Activated CD4-positive, alpha-beta T cell treated with anti-CD3 and anti-CD28 coated beads for 24 hours (primary cell): ENCODE measurements at regions not wholly inside any gene's neighbourhood (a gene's known extent, or its start where the extent isn't known, plus 50 kb on each side); places are given as distances from the start of the nearest gene placed in this dataset.
"Not testable (repeated sequence)": the region's sequence is repeated elsewhere in the genome, so short reads cannot be mapped to it uniquely, and the experiment has no call there.

Source experiments
- DNase-seq, 2 donors: peaks; one replicate each; pipeline ENCODE4 v3.0.0-alpha.2; 2020; ENCODE audit warnings: low read depth in 2 of 2

DNA sequence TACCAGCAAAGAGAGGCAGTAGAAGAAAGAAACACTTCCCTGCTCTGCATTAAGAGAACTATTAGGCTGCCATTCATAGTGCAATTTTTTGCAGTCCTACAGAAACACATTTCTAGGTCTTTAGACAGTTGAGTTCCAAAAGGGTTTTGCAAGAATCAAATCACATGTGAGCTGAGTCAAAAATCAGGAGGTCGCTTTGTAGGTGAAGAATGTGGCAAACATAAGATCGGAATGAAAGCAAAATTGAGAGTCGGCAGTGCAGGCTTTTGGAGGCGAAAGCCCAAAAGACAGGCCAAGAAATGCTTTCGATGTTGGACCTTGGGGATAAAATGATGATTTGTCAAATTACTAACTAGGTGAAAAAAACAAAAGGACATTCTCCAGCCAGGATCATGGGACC is 213.5 kb upstream of the NRIP1 start:
- DNase-seq, result no peak

DNA sequence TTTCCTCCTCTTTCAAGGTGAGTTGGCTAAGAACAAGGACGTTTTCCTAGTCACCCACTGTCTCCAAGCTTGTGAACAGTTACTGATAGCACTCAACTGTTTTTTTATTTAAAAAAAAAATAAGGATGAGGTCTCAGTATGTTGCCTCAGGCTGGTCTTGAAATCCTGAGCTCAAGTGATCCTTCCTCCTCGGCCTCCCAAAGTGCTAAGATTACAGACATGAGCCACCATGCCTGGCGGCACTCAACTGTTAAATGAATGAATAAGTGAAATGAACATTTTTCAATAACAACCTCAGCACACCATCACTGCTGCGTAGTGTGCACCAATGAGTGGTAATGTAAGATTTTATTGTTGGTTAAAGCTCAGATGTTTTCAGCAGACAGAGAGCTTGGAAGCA is 214.1 kb upstream of the NRIP1 start:
- no peak for DNase-seq

DNA sequence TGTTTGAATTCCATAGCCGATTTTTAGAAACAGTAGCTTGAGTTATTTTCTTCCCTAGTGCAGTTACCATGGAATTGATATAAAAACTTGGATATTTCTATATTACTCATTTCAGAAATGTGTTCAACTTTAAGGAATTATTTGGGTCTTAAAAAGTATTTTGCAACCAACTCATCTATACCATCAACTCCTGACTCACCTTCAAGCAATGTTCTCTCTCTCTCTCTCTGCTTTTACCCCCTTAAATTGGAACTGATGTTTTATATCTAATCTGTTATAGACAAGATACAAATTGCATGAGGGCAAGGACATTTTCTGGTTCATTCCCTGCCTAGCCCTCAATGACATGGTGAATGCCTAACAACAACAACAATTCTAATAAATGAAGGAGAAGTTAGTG is 214.7 kb upstream of the NRIP1 start:
- no peak for DNase-seq

DNA sequence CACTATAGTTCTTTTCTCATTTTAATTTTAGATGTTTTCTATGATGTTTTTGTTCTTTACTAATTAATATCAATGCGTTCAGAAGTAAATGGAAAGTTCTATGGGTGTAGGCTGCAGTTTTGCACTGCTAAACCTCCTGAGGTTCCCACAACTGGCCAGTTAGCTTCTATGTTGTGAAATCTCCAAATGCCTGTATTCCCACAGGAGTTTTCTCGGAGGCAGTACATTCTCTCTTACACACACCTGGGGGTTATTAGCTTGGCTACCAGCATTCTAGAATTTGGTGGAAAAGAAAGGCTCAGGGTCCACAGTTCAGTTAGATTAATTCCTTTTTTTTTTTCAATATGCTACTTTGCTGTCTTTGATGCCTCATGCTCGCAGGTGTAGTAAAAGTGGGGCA is 216.9 kb upstream of the NRIP1 start:
- no peak for DNase-seq

DNA sequence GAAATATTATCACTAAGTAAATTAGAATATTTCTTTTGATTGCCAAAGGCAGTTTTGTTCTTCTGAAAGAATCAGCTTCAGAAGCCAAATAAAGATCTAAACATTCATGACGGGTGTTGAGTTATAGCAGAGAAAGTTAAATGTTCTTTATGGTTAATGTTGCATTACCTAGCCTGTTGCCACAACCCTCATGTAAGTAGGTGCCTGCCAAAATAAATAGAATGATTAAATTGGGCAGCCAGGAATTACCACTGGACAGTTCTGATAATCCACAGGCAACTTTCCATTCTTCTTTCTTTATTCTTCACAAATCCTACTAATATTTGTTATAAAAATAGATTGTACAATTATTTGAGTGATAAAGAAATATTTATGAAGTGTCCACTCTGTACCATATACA is 217.9 kb upstream of the NRIP1 start:
- no peak for DNase-seq

DNA sequence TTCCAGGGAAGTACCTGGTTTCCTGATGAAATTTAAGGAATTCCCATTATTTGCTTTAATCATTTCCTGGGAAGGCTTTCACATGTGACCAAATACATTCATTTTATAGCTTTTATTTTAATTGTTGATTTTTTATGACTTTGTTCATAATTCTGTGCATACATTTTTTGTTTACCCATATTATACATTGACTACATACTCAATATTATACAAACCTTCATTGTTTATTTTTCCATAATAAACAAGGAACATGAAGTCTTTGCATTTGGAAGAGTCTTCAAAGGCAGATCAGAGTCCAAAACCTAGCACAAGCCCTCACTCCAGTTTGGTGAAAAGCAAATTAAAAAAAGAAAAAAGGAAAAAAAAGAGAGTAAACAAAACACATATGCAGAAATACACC is 218.3 kb upstream of the NRIP1 start:
- DNase-seq, result no peak

DNA sequence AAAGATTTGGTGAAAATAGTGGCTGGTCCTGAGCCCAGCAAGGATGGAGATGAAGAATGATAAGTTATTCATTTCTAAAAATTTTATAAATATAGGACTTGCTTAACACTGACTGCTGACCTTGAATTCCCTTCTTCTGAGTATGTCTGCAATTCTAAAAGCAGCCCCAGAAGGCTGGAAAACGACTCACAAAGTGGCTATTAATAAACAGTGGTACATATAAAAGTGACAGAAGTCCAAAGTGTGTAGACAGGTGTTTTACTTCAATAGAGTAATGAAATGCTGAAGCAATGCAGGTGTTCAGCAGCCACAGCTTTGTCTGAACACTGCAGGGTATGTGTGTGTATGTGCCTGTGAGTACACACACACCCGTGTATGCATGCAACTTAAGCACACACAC is 219.0 kb upstream of the NRIP1 start:
- no peak for DNase-seq

DNA sequence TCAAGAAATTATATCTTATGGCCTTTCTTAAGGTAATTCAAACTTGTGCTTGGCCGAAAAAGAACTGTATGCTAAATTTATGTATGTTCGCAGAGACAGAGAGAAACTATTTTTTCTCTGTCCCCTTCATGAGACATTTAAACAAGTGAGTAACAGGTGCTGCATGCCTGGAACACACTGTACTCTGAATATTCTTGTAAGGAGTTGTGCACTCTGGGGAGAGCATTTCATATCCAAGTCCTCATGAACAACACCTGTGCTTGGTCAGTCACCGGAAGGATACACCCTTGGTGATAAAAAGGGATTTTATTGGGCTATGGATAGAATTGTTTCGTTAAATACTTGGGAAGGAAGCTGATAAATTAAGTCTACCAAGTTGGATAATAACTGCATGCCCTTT is 220.8 kb upstream of the NRIP1 start:
- no peak for DNase-seq

DNA sequence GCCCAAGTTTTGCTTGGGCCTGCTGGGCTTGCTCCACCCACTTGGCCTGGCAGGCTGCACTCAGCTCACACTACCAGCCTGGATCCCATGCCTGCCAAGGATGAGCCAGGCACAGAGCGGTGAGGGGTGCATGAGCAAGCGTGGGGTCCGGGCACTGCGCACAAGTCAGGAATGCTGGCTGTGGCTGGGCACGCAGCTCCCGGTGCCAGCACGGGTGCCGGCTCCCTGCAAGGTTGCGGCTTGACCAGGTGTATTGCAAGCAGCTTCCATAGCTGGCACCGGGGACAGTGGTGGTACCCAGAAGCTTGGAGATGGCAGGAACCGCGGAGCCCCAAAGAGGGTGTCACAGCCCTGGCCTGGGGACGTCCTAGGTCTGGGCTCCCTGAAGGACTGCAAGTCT is 224.4 kb upstream of the NRIP1 start:
- DNase-seq, result no peak

DNA sequence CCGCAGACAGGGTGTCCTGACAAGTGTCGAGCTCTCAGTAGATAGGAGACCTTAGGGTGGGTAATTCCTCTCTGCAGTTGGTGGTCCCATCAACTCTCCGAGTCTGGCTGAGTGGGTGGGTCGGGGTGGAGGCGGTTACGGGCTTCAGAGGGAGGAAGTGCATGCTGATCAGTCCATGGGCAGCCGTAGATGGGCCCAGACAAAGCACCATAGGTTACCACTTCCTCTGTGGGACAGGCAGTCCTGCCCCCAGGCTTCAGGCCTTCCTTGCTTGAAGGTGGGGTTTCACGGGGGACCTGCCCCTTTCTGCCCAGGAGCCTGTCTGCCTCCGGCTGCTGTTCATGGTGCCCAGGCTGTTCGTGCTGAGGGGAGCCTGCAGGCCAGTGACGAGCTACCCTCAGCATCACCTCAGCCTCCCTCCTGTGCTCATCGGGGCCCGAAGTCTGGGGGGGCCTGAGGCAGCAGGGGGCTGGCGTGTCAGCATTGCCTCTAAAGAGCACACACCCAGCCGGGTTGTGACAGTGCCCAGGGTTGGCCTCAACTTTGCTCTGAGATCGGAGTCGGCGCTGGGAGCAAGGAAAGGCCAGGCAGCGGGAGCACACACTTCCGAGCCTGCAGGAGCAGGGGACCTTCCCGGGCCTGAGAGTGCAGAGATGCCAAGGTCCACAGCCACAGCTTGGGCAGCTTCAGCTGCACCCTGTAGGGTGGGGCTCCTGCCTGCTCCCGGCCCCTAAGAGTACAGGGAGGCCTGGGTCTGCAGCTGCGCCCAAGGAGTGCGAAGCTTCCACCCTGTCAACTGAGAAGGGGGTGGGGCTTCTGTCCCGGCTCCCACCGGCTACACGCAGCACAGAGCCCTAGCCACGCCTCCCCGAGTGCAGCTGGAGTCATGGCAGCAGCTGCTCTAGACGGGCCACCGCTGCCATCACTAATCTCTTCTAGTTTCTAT is 225.4 kb upstream of the NRIP1 start:
- no peak for DNase-seq

DNA sequence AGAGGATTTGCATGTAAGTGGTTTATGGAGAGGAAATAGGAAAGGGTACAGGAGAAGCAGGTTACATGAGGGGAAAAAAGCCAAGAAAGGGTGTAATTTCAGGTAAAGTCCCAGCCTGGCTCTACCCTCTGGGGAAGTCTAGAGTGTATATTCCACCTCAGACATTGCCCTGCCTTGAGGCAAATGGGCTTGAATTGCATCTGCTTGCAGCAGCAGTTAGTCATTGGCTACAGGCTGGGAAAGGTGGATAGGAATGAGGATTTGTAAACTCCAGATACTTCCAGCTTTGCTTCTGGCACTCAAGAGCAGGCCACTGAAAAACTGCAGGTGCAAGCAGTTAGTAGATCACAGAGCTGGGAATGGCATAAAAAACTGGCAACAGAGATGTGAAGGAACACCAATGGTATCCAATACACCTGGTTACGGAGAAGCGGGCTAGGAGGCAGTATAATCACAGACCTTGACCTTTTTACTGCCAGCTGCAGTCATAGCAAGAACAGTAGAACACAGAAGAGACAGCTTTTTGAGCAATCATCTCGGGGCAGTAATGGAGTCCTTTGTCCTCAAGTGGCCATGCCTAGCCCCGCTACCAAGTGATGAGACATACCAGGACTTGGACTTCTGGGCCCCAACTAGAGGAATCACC is 226.9 kb upstream of the NRIP1 start:
- no peak for DNase-seq

DNA sequence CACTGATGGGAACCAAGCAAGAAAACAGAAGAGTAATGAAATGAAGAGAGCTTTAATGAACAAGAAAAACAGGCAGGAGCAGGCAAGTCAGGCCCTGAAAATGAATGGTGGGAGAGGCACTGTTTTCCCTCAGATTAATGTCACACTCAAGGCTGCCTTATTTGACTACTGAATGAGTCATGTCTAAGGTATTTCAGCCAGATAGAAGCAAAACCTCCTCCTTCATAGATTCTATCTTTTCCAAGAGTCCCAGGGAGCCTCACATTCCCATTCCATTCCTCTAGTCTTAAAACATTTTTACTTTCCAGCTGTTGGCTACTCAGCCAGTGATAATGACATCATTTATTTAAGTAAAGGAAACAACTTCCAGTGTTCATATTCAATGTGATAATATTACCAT is 228.4 kb upstream of the NRIP1 start:
- DNase-seq, result no peak

DNA sequence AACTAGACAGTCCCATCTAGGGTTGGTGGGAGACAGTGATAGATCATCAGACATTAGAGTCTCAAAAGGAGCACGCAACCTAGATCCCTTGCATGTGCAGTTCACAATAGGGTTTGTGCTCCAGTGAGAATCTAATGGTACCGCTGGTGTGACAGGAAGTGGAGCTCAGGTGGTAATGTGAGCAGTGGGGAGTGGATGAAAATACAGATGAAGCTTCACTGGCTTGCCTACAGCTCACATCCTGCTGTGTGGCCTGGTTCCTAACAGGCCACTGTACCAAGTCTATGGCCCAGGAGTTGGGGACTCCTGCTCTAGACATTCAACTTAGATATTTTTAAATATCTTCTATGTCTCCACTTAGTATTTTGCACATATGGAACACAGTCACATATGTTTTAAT is 231.1 kb upstream of the NRIP1 start:
- DNase-seq, result no peak

DNA sequence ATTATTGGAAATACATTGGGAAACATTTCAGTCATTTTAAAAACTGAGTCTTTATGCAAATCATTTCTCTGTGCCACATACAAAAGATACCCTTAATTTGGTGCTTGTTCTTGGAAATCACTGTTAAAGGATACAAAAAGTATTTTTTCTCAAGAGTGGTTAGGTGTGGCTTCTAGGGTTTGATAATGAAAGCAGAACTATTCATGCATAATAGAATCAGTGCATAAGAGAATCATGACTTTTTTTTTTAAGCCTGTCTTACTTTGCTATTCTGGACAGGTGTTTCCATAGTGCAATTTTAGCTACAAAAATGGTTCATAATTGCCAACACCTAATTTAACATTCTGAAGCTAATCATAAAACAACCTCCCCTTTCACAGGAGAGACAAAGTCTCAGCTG is 233.0 kb upstream of the NRIP1 start:
- DNase-seq, result no peak

DNA sequence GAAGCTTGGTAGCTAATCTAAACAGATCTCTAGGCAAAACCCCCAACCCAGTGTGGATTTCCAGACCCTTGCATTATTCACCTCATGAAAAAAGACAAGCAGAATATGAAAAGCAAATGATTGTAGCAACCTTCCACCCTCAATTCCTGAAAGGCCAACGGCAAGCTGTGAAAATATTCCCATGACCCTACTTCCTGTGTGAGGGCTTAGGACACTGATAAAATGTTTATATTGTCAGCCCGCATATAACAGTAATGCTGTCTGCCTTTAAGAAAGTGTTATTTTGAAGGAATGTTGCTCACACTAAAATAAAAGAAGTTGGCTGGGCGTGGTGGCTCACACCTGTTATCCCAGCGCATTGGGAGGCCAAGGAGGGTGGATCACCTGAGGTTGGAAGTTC is 233.5 kb upstream of the NRIP1 start:
- no peak for DNase-seq

DNA sequence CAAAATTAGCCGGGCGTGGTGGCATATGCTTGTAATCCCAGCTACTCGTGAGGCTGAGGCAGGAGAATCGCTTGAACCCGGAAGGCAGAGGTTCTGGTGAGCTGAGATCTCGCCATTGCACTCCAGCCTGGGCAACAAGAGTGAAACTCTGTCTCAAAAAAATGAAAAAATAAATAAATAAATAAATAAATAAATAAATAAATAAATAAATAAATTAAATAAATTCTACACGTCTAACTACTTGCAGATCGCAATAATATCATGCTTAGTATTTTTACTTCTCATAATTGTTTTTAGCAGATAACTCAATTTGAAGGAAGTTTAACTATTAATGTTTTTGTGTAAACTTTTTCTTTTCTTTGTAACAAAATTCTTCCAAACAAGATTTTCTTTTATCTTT is 234.0 kb upstream of the NRIP1 start:
- not testable (repeated sequence) for DNase-seq

DNA sequence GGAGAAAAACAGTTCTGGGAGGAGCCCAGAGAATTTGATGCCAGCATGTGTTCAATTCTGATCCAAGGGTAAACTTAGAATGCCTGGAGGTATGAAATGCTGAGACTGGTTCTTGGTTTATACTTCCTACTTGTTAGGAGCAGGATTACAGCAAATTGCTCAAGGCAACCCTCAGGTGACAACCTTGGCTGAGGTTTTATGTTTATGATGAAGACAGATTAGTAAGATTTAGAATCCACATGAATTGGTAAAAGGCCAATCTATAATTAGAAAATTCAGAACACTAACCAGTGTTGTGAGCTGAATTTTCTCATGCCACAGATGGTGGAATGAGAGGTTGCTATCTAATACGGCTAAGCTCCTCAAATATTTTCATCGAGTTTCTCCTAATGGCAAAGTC is 235.3 kb upstream of the NRIP1 start:
- no peak for DNase-seq

DNA sequence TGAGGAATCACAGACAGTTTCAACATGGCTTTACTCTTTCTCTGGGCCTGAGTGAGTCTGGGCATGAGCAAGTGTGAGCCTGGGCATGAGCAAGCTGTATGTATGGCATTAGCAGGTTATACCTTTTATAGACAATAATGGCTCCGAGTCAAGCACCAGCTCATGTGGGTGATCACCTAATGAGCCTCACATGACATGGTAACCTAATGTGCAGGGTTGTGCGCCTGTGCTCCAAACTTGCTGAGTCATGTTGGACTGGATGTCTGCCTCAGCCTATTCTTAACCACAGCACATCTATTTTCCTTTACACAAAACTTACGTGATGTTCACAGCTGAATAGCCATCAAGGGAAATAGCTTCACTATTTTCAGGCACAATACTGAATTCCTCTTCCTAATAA is 236.2 kb upstream of the NRIP1 start:
- DNase-seq, result no peak

DNA sequence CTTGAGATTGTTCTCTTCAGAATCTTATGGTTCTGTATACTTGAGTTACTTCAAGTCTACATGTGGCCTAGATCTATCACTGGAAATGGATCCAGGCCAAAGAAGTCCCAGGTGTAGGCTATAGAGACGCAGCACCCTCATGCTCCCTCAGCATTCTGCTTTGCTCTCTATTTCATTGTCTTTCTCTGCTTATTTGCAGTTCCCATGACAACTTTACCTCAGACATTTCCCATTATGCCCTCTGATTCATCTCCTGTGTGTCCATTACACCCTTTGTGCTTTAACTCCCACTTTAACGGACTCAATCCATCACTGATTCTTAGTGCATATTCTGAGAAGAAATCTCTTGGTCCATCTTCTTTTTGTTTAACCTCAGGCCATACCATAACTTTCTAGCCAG is 236.9 kb upstream of the NRIP1 start:
- no peak for DNase-seq

DNA sequence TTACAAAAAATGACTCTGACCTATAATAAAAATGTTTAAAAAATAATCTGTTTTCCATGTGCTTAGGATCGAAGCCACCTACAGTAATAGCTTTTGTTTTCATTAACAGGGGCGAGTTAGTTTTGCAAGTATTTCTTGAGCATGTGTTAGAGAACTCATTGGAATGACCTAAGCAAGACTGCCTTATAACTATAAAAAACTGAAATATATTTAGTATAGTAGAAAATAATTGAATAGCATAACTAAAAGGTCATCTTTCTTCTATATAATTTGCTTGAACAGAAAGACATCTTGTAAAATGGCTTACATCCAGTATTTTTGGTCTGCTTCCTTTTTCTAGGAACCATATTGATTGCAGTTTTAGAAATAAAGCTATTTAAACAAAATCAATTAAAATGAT is 241.5 kb upstream of the NRIP1 start:
- DNase-seq, result no peak

DNA sequence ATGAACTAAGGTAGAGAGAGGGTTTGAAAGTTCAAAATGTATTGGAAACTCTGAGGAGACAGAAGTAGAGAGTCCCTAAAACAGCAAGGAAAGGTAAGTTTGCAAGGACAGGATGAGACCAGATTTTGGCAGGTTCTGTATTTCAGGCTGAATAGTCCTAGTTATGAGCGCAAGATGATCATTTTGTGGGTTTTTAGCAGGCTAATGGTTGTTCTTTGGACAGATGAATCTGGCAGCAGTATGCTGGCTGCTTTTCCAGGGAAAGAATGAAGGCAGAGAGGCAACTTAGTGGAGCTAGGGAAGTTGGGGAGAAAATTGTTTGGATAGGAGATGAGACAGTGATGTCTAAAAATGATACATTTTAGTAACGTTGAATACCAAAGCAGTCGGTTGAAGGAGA is 243.5 kb upstream of the NRIP1 start:
- DNase-seq, result no peak

DNA sequence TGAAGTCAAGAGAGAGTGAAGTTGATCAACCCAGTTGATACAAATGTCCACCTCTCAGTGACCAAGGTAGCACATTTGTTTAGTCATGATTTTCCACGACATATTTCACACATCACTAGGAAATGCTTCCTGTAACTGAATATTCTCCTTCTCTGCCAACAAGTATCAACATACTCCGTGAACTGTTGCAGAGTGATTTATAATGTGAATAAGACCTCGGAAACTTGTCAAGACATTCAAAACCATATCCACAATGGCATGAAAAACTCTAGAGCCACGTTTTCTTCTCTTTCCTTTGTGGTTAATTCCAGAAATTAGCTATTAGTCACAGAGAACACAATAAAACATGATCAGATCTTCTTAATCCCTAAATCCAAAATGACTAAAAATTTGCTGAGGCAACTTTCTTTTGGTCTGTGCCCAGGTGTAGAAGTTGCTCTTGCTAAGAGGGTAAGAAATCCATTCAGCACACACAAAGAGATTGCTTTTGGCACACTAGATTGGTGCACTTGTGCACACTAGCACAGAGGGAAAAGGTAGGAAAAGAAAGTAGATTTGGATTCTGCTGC is 244.3 kb upstream of the NRIP1 start:
- DNase-seq, result no peak

DNA sequence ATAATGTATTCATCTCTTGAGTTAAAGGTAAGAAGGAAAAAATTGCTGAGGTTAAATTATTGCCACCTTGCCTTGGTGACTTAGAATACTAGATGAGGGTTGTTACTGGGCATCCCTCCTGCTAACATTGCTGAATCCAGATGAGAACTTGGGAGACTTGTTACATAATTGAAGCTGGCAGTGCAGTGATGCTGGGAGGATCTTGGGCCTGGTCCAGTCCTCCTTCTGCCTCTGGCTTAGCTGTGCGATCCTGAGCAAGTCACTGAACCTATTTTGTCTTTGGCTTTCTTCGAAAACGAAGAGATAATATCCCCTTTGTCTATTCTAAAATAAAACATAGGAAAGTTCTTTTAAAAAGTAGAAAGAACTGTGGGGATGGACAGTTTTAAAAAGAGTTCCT is 244.9 kb upstream of the NRIP1 start:
- DNase-seq, result no peak
